ENCODE measurements at regions not wholly inside any gene's neighbourhood (a gene's known extent, or its start where the extent isn't known, plus 50 kb on each side); places are given as distances from the start of the nearest gene placed in this dataset.

DNA sequence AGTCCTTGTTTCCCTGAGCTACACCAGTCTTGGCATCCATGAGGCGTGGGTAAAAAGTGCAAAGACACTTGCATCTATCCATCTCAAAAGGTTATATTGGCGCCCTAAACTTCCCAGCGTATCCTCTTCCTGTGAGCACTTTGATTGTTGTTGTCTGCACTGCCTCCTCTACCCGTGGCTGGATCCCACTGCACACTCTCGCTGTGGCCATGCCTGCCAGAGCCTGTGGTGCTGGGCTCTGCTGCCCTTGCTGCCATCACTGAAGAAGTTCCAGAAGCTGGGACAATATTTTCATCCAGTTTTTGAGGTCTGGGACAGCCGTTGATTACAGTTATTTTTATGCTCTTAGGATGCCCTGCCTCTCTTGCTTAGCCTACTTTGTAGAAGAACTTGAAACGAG is 85.3 kb upstream of the PCGF5 start:
- TF ChIP-seq, protein P1, sequence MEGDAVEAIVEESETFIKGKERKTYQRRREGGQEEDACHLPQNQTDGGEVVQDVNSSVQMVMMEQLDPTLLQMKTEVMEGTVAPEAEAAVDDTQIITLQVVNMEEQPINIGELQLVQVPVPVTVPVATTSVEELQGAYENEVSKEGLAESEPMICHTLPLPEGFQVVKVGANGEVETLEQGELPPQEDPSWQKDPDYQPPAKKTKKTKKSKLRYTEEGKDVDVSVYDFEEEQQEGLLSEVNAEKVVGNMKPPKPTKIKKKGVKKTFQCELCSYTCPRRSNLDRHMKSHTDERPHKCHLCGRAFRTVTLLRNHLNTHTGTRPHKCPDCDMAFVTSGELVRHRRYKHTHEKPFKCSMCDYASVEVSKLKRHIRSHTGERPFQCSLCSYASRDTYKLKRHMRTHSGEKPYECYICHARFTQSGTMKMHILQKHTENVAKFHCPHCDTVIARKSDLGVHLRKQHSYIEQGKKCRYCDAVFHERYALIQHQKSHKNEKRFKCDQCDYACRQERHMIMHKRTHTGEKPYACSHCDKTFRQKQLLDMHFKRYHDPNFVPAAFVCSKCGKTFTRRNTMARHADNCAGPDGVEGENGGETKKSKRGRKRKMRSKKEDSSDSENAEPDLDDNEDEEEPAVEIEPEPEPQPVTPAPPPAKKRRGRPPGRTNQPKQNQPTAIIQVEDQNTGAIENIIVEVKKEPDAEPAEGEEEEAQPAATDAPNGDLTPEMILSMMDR (conservative IDR thresholded peaks at IDR 0.05; ENCODE audit: low read length), result no peak
- no peak for TF ChIP-seq EZH2phosphoT487 (IDR thresholded peaks at IDR 0.05; ENCODE audit: borderline replicate concordance)

Data from Loucy (cell line).